HG03175 (cell line): ENCODE measurements at regions not wholly inside any gene's neighbourhood (a gene's known extent, or its start where the extent isn't known, plus 50 kb on each side); places are given as distances from the start of the nearest gene placed in this dataset.

Experiments used
- ATAC-seq: cut with Tn5 transposase; IDR thresholded peaks from one replicate; pipeline ENCODE4 v1.9.1; 2021; ENCODE audit warnings: mild to moderate bottlenecking, moderate library complexity; ENCODE audit not compliant: unreplicated experiment

- no peak for ATAC-seq
Measured at GRCh38 chr16:66152181-66152580, 214.3 kb upstream of the CDH5 start.

- no peak for ATAC-seq
Measured at GRCh38 chr16:66150698-66151482, 215.6 kb upstream of the CDH5 start.

- ATAC-seq, result no peak
Measured at GRCh38 chr16:66147291-66147690, 219.2 kb upstream of the CDH5 start.

GRCh38 chr16:66146798-66147197 is 219.7 kb upstream of the CDH5 start:
- ATAC-seq, result no peak

GRCh38 chr16:66144641-66145040 is 221.8 kb upstream of the CDH5 start:
- no peak for ATAC-seq

GRCh38 chr16:66143415-66143814 is 223.1 kb upstream of the CDH5 start:
- ATAC-seq, result no peak

GRCh38 chr16:66141885-66142284 is 224.6 kb upstream of the CDH5 start:
- ATAC-seq, result no peak

- ATAC-seq, result no peak
Measured at GRCh38 chr16:66137853-66138252, 228.6 kb upstream of the CDH5 start.

GRCh38 chr16:66136841-66137240 is 229.7 kb upstream of the CDH5 start:
- ATAC-seq, result no peak

- ATAC-seq, result no peak
Measured at GRCh38 chr16:66135838-66136237, 230.7 kb upstream of the CDH5 start.

GRCh38 chr16:66135421-66135831 is 231.1 kb upstream of the CDH5 start:
- no peak for ATAC-seq

GRCh38 chr16:66134875-66135274 is 231.6 kb upstream of the CDH5 start:
- no peak for ATAC-seq

- ATAC-seq, result no peak
Measured at GRCh38 chr16:66133643-66134338, 232.7 kb upstream of the CDH5 start.

- ATAC-seq, result no peak
Measured at GRCh38 chr16:66131895-66132294, 234.6 kb upstream of the CDH5 start.

GRCh38 chr16:66131156-66131807 is 235.2 kb upstream of the CDH5 start:
- no peak for ATAC-seq

- ATAC-seq, result no peak
Measured at GRCh38 chr16:66130296-66130905, 236.1 kb upstream of the CDH5 start.

GRCh38 chr16:66129196-66129595 is 237.3 kb upstream of the CDH5 start:
- ATAC-seq, result no peak

- no peak for ATAC-seq
Measured at GRCh38 chr16:66128371-66128770, 238.1 kb upstream of the CDH5 start.

- no peak for ATAC-seq
Measured at GRCh38 chr16:66127459-66128370, 238.8 kb upstream of the CDH5 start.

- ATAC-seq, result no peak
Measured at GRCh38 chr16:66121466-66121865, 245.0 kb upstream of the CDH5 start.
